HepG2 (cell line): ENCODE measurements at regions not wholly inside any gene's neighbourhood (a gene's known extent, or its start where the extent isn't known, plus 50 kb on each side); places are given as distances from the start of the nearest gene placed in this dataset.

Experiments used
- ATAC-seq: fragments of 200-7000 bp; cut with Tn5 transposase; 3 replicates; pipeline ENCODE4 v1.9.1; 2020; ENCODE audit warnings: mild to moderate bottlenecking, moderate library complexity
- BruUV-seq: library from RNA; stranded (reverse); fragments of 400-500 nt; replicated peaks from 2 replicates; lab custom pipeline; 2021; lab: Mats Ljungman, UMichigan
- CTCF ChIA-PET: fragments of 300-600 bp; formaldehyde crosslinking; extraction: SDS; loops from one replicate; lab custom pipeline; 2021; ENCODE audit warnings: low total read pairs, inconsistent platforms, low intra/inter-chr PET ratio; lab: Yijun Ruan, JAX
- POLR2A ChIA-PET: fragments of 350-600 bp; sonication (Branson Sonifier 250); formaldehyde crosslinking; loops from one replicate; lab custom pipeline; 2020; ENCODE audit warnings: antibody characterized with exemption, inconsistent platforms; lab: Yijun Ruan, JAX
- DNase-seq: peaks from one replicate; pipeline ENCODE4 v3.0.0-alpha.2; 2015; ENCODE audit warnings: low spot score
- FAIRE-seq: peaks from 3 replicates; lab custom pipeline; 2011; peaks lifted over from hg19 to GRCh38; lab: Jason Lieb, UNC
- H2AFZ ChIP-seq: one replicate; pipeline ENCODE4 v1.6.1; 2011; ENCODE audit warnings: low read length, inconsistent platforms
- H3K27ac ChIP-seq: fragments of 300-600 bp; 3 replicates; pipeline ENCODE4 v1.8.0; 2011; ENCODE audit warnings: mixed run types, mild to moderate bottlenecking, mixed read lengths, low read length, inconsistent platforms; ENCODE audit not compliant: insufficient read depth; ENCODE audit errors: extremely low read length
- H3K27me3 ChIP-seq, 2 experiments: fragments of 200-600 bp in 1 of 2; 2 replicates in 1 of 2; 3 replicates in 1 of 2; pipeline versions ENCODE4 v1.6.0 to v1.8.0; 2011; ENCODE audit warnings: low read length in 2 of 2, mild to moderate bottlenecking in 2 of 2, moderate library complexity in 2 of 2, inconsistent platforms in 1 of 2; ENCODE audit not compliant: insufficient read depth in 2 of 2, control insufficient read depth in 1 of 2
- H3K36me3 ChIP-seq, 2 experiments: fragments of 200-600 bp in 1 of 2; replicated peaks in 1 of 2; 2 replicates in 1 of 2; 3 replicates in 1 of 2; pipeline versions ENCODE4 v1.5.1 to v1.8.0; 2011; ENCODE audit warnings: low read length in 2 of 2, inconsistent platforms in 1 of 2; ENCODE audit not compliant: insufficient read depth in 2 of 2, control insufficient read depth in 1 of 2
- H3K4me1 ChIP-seq: 2 replicates; pipeline ENCODE4 v1.5.1; 2012; ENCODE audit warnings: low read length, inconsistent platforms; ENCODE audit not compliant: insufficient read depth
- H3K4me2 ChIP-seq: 2 replicates; pipeline ENCODE4 v1.6.0; 2011; ENCODE audit warnings: low read depth, low read length, inconsistent platforms
- H3K4me3 ChIP-seq, 3 experiments: fragments of 200-600 bp in 1 of 3; sonication (generic), shearing (Covaris generic) in 1 of 3; replicated peaks in 1 of 3; 2 replicates each; pipeline ENCODE4 v1.5.1; 2011 to 2016; ENCODE audit warnings: low read length in 3 of 3, inconsistent platforms in 2 of 3, low read depth in 2 of 3, mild to moderate bottlenecking in 2 of 3, control low read depth in 1 of 3, mixed read lengths in 1 of 3; ENCODE audit not compliant: insufficient read depth in 1 of 3
- H3K79me2 ChIP-seq: one replicate; pipeline ENCODE4 v1.6.1; 2011; ENCODE audit warnings: low read length, inconsistent platforms; ENCODE audit not compliant: insufficient read depth
- H3K9ac ChIP-seq: 2 replicates; pipeline ENCODE4 v1.6.0; 2011; ENCODE audit warnings: mild to moderate bottlenecking, low read depth, low read length, inconsistent platforms; ENCODE audit not compliant: insufficient read depth
- H3K9me3 ChIP-seq: 2 replicates; pipeline ENCODE4 v1.5.1; 2012; ENCODE audit warnings: mild to moderate bottlenecking, low read length
- H4K20me1 ChIP-seq: 2 replicates; pipeline ENCODE4 v1.6.0; 2011; ENCODE audit warnings: inconsistent platforms, mild to moderate bottlenecking, low read length, moderate library complexity; ENCODE audit not compliant: insufficient read depth
- ARID3A ChIP-seq: IDR thresholded peaks from 2 replicates; pipeline ENCODE4 v1.6.1; 2012; ENCODE audit warnings: low read depth, low read length, improper control_type of control experiment
- ELK4 ChIP-seq: sonication (generic); formaldehyde crosslinking; IDR thresholded peaks from 2 replicates; pipeline ENCODE4 v1.9.0; 2021; ENCODE audit warnings: missing genetic modification reagents, borderline replicate concordance
- GFI1 ChIP-seq: sonication (generic); formaldehyde crosslinking; IDR thresholded peaks from 2 replicates; pipeline ENCODE4 v1.5.0; 2020; ENCODE audit warnings: missing genetic modification reagents, mild to moderate bottlenecking, borderline replicate concordance
- MNT ChIP-seq: fragments of 450-650 bp; IDR thresholded peaks from 2 replicates; pipeline ENCODE4 v1.6.1; 2016
- NFIC ChIP-seq: IDR thresholded peaks from 2 replicates; pipeline ENCODE4 v1.6.1; 2012; ENCODE audit warnings: mild to moderate bottlenecking, low read length, inconsistent platforms
- RAD51 ChIP-seq: fragments of 450-650 bp; IDR thresholded peaks from 2 replicates; pipeline ENCODE4 v1.6.1; 2016; ENCODE audit warnings: borderline replicate concordance
- RBFOX2 ChIP-seq: fragments of 200-400 bp; formaldehyde crosslinking; IDR thresholded peaks from 2 replicates; pipeline ENCODE4 v1.6.1; 2017; ENCODE audit warnings: low read depth, mild to moderate bottlenecking, low read length
- RFX3 ChIP-seq: IDR thresholded peaks from 2 replicates; pipeline ENCODE4 v1.6.1; 2016; ENCODE audit warnings: missing biosample characterization, missing genetic modification reagents
- STAT5B ChIP-seq: sonication (generic); formaldehyde crosslinking; IDR thresholded peaks from 2 replicates; pipeline ENCODE4 v1.4.0; 2020; ENCODE audit warnings: missing genetic modification reagents
- THAP9 ChIP-seq: sonication (generic); formaldehyde crosslinking; IDR thresholded peaks from 2 replicates; pipeline ENCODE4; 2020; ENCODE audit warnings: missing genetic modification reagents, mild to moderate bottlenecking, borderline replicate concordance
- ZNF83 ChIP-seq: sonication (generic); formaldehyde crosslinking; IDR thresholded peaks from 2 replicates; pipeline ENCODE4 v1.4.0; 2020; ENCODE audit warnings: missing genetic modification reagents, mild to moderate bottlenecking, borderline replicate concordance
- WGBS: methylation state at CpG from one replicate; pipeline ENCODE4 v1.1.6; 2017; ENCODE audit warnings: low lambda C conversion rate; 5-methylcytosine and 5-hydroxymethylcytosine counted together
- in situ Hi-C: cut with HindIII; loops from 2 replicates; pipeline ENCODE4 v1.10.0; 2017; ENCODE audit warnings: low pct_unique_long_range_greater_than_20kb; ENCODE audit not compliant: extremely low pct_ligation_motif_present
- intact Hi-C: fragments of 100-400 bp; cut with micrococcal nuclease; formaldehyde crosslinking; loops from one replicate; pipeline ENCODE4 v1.10.0; 2022; ENCODE audit not compliant: unreplicated experiment

- TF ChIP-seq THAP9 (no peak), RAD51 (peak; percentile 62; the same call in 1 of the 2 replicates), STAT5B (CRISPR knock-in tag) (no peak), ARID3A (no peak)
These were observed 75.6 kb upstream of the TMEM132C start (continued) for GRCh38 chr12:128191380-128191779.

- no peak for DNase-seq
- WGBS, result 24% methylated on average over 7 of the region's 7 CpGs
- BruUV-seq, result no TSS peak
- no peaks in the 10 kb centered on the region for H3K27me3 ChIP-seq
- no peaks in the 10 kb centered on the region for H3K4me1 ChIP-seq
- no peaks in the 10 kb centered on the region for H3K79me2 ChIP-seq
- intact Hi-C loops (no loop called here), in situ Hi-C loops (no loop called here)
- no peak overlapping the region for H2AFZ ChIP-seq
- ATAC-seq, result no peak
- H3K9me3 ChIP-seq, result peaks cover 39% of the 10 kb centered on the region
- POLR2A ChIA-PET, result no interaction called here
- no peaks in the 10 kb centered on the region for H3K36me3 ChIP-seq
- H3K9ac ChIP-seq, result no peak overlapping the region
- TF ChIP-seq GFI1 (no peak), RFX3 (CRISPR knock-in tag) (no peak), ZNF83 (CRISPR knock-in tag) (no peak), MNT (no peak), ELK4 (CRISPR knock-in tag) (no peak), NFIC (no peak), RBFOX2 (no peak)
- FAIRE-seq, result no peak
- no peak overlapping the region for H3K4me2 ChIP-seq
- no peak overlapping the region for H3K27ac ChIP-seq
- no peaks in the 10 kb centered on the region for H4K20me1 ChIP-seq
- CTCF ChIA-PET, result no interaction called here
- no peak overlapping the region for H3K4me3 ChIP-seq
These were observed 62.3 kb upstream of the TMEM132C start for GRCh38 chr12:128204711-128205110.
